ENCODE measurements at regions not wholly inside any gene's neighbourhood (a gene's known extent, or its start where the extent isn't known, plus 50 kb on each side); places are given as distances from the start of the nearest gene placed in this dataset.

GRCh38 chr4:60404027-60404426 is 796.1 kb upstream of the ADGRL3 start:
- SMC1A ChIA-PET (ENCODE audit: uncharacterized antibody, unreplicated experiment): no interaction called here
- WGBS (ENCODE audit: insufficient coverage, insufficient replicate concordance, low lambda C conversion rate, missing lambda C conversion rate): 0% methylated on average over 1 of the region's 1 CpG
- no peaks in the 10 kb centered on the region for H3K9me3 ChIP-seq (replicated peaks; ENCODE audit: control insufficient read depth, insufficient read depth, low read length)
- H3K4me2 ChIP-seq (ENCODE audit: control insufficient read depth, insufficient read depth): no peak overlapping the region
- DNase-seq (ENCODE audit: low read depth, low spot score) (no peak), ATAC-seq (no peak), FAIRE-seq (no peak)
- H3K4me1 ChIP-seq (ENCODE audit: control insufficient read depth, insufficient read depth, low read length): no peaks in the 10 kb centered on the region
- BruUV-seq (replicated peaks): no TSS peak
- in situ Hi-C loops (cut with MboI): no loop called here
- H4K20me1 ChIP-seq (ENCODE audit: control insufficient read depth, insufficient read depth): no peaks in the 10 kb centered on the region
- H3K9ac ChIP-seq (ENCODE audit: control insufficient read depth, insufficient read depth, low read length): no peak overlapping the region
- H3K36me3 ChIP-seq (ENCODE audit: control insufficient read depth in 2 of 2, insufficient read depth in 2 of 2, low read length in 1 of 2): no peaks in the 10 kb centered on the region
- no peaks in the 10 kb centered on the region for H3K79me2 ChIP-seq (ENCODE audit: control insufficient read depth, insufficient read depth, low read length)
- H3K27ac ChIP-seq (ENCODE audit: control insufficient read depth, insufficient read depth): no peak overlapping the region
- H3K27me3 ChIP-seq (replicated peaks in 1 of 2; ENCODE audit: control insufficient read depth in 2 of 2, insufficient read depth in 2 of 2, low read length in 1 of 2): no peaks in the 10 kb centered on the region
- intact Hi-C loops (cut with micrococcal nuclease; ENCODE audit: unreplicated experiment): no loop called here
- H2AFZ ChIP-seq (ENCODE audit: control insufficient read depth, low read depth, low read length): no peak overlapping the region
- H3K4me3 ChIP-seq: no peak overlapping the region
- CTCF ChIA-PET: no interaction called here
- RAD21 ChIA-PET (ENCODE audit: unreplicated experiment): no interaction called here
- POLR2A ChIA-PET: no interaction called here
- no peak for TF ChIP-seq MYC (IDR thresholded peaks at IDR 0.05; ENCODE audit: insufficient read depth, insufficient read length, insufficient replicate concordance, low read length, severe bottlenecking)
- no peak for TF ChIP-seq RAD21 (IDR thresholded peaks at IDR 0.05; ENCODE audit: insufficient read depth, low read depth, low read length)
- TF ChIP-seq PKNOX1 (IDR thresholded peaks at IDR 0.05): no peak
- TF ChIP-seq BHLHE40 (IDR thresholded peaks at IDR 0.05; ENCODE audit: borderline replicate concordance in 1 of 2, low read depth in 2 of 2, low read length in 1 of 2): no peak
- no peak for TF ChIP-seq DPF2 (IDR thresholded peaks at IDR 0.05)
- no peak for TF ChIP-seq BRCA1 (IDR thresholded peaks at IDR 0.05; ENCODE audit: low read depth, low read length)
- no peak for TF ChIP-seq SP1 (IDR thresholded peaks at IDR 0.05; ENCODE audit: low read depth, low read length)
- no peak for TF ChIP-seq PAX5 (IDR thresholded peaks at IDR 0.05; ENCODE audit: borderline replicate concordance, low read depth, low read length)
- no peak for TF ChIP-seq CBX3 (IDR thresholded peaks at IDR 0.05; ENCODE audit: borderline replicate concordance, low read depth)
- TF ChIP-seq RB1 (IDR thresholded peaks at IDR 0.05; ENCODE audit: borderline replicate concordance): no peak
- no peak for TF ChIP-seq BCLAF1 (IDR thresholded peaks at IDR 0.05)
- no peak for TF ChIP-seq RFX5 (IDR thresholded peaks at IDR 0.05; ENCODE audit: low read depth, low read length)

Measured in GM12878 (cell line).